ENCODE measurements at regions not wholly inside any gene's neighbourhood (a gene's known extent, or its start where the extent isn't known, plus 50 kb on each side); places are given as distances from the start of the nearest gene placed in this dataset.

GRCh38 chr6:12603673-12604049 is 112.9 kb upstream of the PHACTR1 start:
- H3K4me3 ChIP-seq (ENCODE audit: low read depth, low read length): no peak overlapping the region
- DNase-seq (ENCODE audit: low read depth): no peak
- TF ChIP-seq, protein P1, sequence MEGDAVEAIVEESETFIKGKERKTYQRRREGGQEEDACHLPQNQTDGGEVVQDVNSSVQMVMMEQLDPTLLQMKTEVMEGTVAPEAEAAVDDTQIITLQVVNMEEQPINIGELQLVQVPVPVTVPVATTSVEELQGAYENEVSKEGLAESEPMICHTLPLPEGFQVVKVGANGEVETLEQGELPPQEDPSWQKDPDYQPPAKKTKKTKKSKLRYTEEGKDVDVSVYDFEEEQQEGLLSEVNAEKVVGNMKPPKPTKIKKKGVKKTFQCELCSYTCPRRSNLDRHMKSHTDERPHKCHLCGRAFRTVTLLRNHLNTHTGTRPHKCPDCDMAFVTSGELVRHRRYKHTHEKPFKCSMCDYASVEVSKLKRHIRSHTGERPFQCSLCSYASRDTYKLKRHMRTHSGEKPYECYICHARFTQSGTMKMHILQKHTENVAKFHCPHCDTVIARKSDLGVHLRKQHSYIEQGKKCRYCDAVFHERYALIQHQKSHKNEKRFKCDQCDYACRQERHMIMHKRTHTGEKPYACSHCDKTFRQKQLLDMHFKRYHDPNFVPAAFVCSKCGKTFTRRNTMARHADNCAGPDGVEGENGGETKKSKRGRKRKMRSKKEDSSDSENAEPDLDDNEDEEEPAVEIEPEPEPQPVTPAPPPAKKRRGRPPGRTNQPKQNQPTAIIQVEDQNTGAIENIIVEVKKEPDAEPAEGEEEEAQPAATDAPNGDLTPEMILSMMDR (conservative IDR thresholded peaks at IDR 0.05; ENCODE audit: low read depth, low read length): no peak

DNA sequence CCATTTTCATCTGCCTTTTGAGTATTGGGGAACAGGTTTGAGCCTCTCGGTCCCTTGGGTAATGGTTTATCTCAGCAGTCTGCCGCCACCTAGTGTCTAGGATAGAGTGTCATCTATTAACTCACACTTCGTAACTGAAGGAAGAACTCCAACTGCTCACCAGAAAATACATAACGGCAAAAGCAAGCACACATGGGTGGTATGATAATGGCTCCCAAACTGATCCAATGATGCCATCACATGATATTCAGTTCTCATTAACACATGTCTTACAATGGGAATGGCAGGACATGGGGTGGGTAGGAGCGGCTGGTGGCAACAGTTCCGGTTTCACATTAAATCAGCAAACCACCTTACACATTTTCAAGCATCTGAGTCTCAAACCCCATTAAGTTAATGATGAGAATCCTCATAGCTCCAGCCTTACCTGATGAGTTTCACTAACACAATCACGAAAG is 110.7 kb upstream of the PHACTR1 start:
- no peak overlapping the region for H3K4me3 ChIP-seq (ENCODE audit: low read depth, low read length)
- DNase-seq (ENCODE audit: low read depth): no peak
- TF ChIP-seq, protein P1 (conservative IDR thresholded peaks at IDR 0.05; ENCODE audit: low read depth, low read length): peak; percentile 91

GRCh38 chr6:12606616-12607015 is 110.0 kb upstream of the PHACTR1 start:
- DNase-seq (ENCODE audit: low read depth): no peak
- TF ChIP-seq, protein P1 (conservative IDR thresholded peaks at IDR 0.05; ENCODE audit: low read depth, low read length): no peak
- no peak overlapping the region for H3K4me3 ChIP-seq (ENCODE audit: low read depth, low read length)

DNA sequence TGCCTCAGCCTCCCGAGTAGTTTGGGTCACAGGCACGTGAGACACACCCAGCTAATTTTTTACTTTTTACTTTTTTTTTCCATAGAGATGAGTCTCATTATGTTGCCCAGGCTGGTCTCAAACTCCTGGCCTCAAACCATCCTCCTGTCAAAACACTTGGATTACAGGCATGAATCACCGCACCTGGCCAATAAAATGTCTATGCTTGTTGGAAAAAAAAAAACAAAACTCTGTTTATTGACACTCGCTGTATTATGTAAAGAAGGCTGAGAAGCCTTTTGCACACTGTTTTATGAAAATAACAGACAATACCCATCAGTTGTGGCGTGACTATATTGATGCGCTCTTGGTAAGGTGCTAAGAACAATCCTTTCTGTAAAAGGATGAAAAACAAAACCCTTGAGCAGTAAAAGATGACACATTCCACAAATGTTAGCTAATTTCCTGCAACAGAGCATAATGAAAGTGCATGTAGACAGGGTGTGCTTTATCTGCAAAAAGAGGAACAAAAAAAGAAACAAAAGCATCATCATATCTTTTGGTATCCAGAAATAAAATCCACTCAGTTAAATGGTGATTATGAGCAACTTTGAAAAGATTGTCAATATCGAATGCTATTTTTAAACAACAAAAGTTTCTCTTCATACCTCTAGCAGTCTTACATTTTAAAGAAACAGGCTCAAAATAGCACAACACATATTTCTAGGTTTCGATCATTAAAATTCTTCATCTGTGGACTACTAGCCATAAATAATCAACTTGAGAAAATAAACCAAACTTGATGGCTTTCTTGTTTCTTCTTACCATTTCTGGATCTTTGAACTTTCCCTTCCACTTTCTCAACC is 108.3 kb upstream of the PHACTR1 start:
- no peak overlapping the region for H3K4me3 ChIP-seq (ENCODE audit: low read depth, low read length)
- DNase-seq (ENCODE audit: low read depth): no peak
- TF ChIP-seq, protein P1 (conservative IDR thresholded peaks at IDR 0.05; ENCODE audit: low read depth, low read length): no peak

DNA sequence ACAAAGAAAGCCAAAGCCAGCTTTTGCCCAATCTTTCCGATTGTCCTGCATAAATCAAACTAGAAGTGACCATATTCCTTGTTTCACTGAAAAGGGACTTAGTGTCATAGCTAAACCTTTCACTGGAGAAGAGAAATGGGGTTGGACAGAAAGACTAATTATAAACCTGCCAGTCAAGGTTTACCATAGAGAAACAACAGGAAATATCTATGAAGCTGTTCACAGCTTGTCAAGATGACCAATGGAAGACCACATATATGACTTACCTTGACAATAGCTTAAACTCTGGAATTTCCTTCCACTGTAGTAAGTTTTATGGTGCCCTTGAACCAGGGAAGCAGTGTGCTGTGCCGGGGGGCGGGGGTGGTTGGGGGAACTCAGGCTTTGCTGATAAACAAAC is 107.7 kb upstream of the PHACTR1 start:
- DNase-seq (ENCODE audit: low read depth): no peak
- TF ChIP-seq, protein P1 (conservative IDR thresholded peaks at IDR 0.05; ENCODE audit: low read depth, low read length): no peak
- H3K4me3 ChIP-seq (ENCODE audit: low read depth, low read length): no peak overlapping the region

DNA sequence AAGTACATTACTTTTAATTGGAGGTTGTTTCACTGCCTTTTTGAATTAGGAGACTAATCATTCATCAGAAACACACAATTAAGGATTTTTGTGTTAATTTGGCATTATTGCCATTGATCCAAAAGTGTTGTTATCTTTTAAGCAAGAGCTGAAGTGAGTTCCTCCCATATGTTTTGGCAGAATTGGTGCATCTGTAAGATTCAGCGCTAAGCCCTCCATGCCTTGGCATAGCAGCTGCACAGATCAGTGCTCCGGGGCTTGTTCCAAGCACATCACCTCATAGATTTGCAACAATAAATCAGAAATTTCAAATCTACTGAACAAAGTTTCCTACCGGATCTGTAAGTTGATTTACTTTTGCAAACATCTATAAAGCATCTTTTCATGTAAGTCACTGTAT is 106.8 kb upstream of the PHACTR1 start:
- no peak overlapping the region for H3K4me3 ChIP-seq (ENCODE audit: low read depth, low read length)
- TF ChIP-seq, protein P1 (conservative IDR thresholded peaks at IDR 0.05; ENCODE audit: low read depth, low read length): no peak
- DNase-seq (ENCODE audit: low read depth): no peak

DNA sequence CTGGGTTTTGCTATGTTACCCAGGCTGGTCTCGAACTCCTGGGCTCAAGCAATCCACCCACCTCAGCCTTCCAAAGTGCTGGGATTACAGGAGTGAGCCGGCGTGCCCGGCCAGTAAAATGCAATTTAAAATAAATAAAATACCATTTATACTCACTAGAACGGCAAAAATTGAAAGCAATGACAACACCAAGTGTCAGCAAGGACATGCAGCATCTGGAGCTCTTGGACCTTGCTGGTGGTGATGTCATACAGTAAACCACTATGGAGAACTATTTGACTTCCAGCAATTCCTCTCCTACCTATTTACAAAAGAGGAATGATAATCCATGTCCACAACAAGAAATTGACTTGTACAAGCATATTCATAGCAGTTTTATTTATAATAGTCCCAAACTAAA is 105.7 kb upstream of the PHACTR1 start:
- DNase-seq (ENCODE audit: low read depth): no peak
- TF ChIP-seq, protein P1 (conservative IDR thresholded peaks at IDR 0.05; ENCODE audit: low read depth, low read length): no peak
- no peak overlapping the region for H3K4me3 ChIP-seq (ENCODE audit: low read depth, low read length)

Data from epithelial cell of proximal tubule (primary cell).